Retinal pigment epithelial cell (primary cell): ENCODE measurements at regions not wholly inside any gene's neighbourhood (a gene's known extent, or its start where the extent isn't known, plus 50 kb on each side); places are given as distances from the start of the nearest gene placed in this dataset.

ENCODE experiments used
- DNase-seq: peaks from one replicate; pipeline ENCODE4 v3.0.0-alpha.2; 2010; ENCODE audit warnings: low read depth
- H3K4me3 ChIP-seq: 2 replicates; pipeline ENCODE4 v1.5.1; 2011; ENCODE audit warnings: mild to moderate bottlenecking, low read length, control low read depth, moderate library complexity
- TF ChIP-seq, protein P1 (sequence below): conservative IDR thresholded peaks from 2 replicates; pipeline ENCODE4 v1.5.1; 2011; ENCODE audit warnings: low read depth, low read length, control low read depth, inconsistent platforms

GRCh38 chr1:47643306-47644211 is 205.7 kb downstream of the FOXD2 start:
- TF ChIP-seq, protein P1, sequence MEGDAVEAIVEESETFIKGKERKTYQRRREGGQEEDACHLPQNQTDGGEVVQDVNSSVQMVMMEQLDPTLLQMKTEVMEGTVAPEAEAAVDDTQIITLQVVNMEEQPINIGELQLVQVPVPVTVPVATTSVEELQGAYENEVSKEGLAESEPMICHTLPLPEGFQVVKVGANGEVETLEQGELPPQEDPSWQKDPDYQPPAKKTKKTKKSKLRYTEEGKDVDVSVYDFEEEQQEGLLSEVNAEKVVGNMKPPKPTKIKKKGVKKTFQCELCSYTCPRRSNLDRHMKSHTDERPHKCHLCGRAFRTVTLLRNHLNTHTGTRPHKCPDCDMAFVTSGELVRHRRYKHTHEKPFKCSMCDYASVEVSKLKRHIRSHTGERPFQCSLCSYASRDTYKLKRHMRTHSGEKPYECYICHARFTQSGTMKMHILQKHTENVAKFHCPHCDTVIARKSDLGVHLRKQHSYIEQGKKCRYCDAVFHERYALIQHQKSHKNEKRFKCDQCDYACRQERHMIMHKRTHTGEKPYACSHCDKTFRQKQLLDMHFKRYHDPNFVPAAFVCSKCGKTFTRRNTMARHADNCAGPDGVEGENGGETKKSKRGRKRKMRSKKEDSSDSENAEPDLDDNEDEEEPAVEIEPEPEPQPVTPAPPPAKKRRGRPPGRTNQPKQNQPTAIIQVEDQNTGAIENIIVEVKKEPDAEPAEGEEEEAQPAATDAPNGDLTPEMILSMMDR, result no peak
- H3K4me3 ChIP-seq, result no peak overlapping the region

DNA sequence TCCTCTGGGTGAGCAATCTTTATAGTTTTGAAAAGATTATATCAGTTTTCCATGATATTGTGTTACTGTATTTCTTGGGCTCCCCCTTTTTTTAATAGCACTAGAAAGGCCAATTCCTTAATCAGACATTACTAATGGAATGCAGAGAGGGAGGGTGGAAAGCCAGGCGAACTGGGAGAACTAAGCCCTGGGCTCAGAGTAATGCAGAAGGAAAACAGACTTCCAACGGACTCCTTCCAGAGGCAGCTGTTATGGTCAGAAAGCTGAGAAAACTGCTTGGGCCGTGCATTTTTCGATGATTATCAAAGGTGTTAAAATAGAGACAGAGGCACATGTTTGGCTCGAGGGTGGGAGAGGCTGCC is 206.3 kb downstream of the FOXD2 start:
- TF ChIP-seq, protein P1, result no peak
- no peak for DNase-seq
- no peak overlapping the region for H3K4me3 ChIP-seq

More at GRCh38 chr1:47643306-47644211, 205.7 kb downstream of the FOXD2 start:
- DNase-seq, result no peak

- TF ChIP-seq, protein P1, result no peak
- DNase-seq, result no peak
- no peak overlapping the region for H3K4me3 ChIP-seq
Measured at GRCh38 chr1:47645151-47645550, 207.3 kb downstream of the FOXD2 start.

DNA sequence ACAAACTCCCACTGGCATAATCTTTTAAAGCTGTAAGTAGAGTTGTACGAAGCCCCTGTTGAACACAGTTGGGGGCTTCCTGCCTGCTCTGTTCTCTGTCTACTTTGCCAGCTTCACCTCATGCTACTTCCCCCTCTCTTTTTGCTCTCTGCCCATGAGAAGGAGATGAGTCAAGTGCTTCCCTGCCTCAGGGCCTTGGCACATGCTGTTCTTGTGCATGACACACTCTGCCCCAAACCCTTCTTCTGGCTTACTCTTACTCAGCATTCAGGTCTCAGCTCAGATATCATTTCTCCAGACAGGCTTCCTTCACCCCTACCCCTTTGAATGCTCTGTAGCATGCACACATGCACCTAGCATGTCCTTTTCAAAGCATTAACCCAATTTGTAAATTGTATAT is 208.8 kb downstream of the FOXD2 start:
- no peak for DNase-seq
- no peak overlapping the region for H3K4me3 ChIP-seq
- TF ChIP-seq, protein P1, result no peak

DNA sequence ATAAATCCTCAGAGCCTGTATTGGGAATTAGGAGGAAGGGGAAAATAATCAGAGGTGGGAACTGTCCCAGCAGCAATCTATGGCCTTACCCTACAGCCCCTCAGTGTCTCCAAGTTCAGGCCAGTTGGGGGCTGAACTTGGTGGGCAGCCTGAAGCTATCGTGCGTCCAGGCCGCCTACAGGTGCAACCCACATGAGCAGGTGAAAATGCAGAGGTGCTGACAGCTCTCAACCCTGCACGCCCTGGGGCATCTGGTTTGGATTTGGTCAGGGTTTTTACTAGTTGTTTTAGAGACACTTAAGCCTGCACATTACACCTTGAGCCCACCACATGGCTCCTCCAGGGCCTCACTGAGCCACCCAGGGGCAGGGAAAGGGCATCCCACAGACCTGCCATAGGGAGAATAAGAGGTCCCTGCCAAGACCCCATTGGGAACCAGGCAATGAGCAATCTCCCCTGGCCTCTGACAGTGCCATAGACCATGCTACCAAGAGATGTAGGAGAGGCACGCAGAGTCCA is 209.5 kb downstream of the FOXD2 start:
- DNase-seq, result no peak
- TF ChIP-seq, protein P1, result no peak
- H3K4me3 ChIP-seq, result no peak overlapping the region

- DNase-seq, result peak; percentile 89
- H3K4me3 ChIP-seq, result no peak overlapping the region
- TF ChIP-seq, protein P1, result no peak
Measured at GRCh38 chr1:47650205-47650604, 212.4 kb downstream of the FOXD2 start.

- no peak for DNase-seq
- TF ChIP-seq, protein P1, result no peak
- no peak overlapping the region for H3K4me3 ChIP-seq
Measured at GRCh38 chr1:47650611-47651010, 212.8 kb downstream of the FOXD2 start.
